VCaP (cell line): ENCODE measurements at regions not wholly inside any gene's neighbourhood (a gene's known extent, or its start where the extent isn't known, plus 50 kb on each side); places are given as distances from the start of the nearest gene placed in this dataset.

Experiments used
- H3K27ac ChIP-seq: fragments of 450-650 bp; 2 replicates; pipeline ENCODE4 v1.5.1; 2017
- CTCF ChIP-seq: fragments of 450-650 bp; conservative IDR thresholded peaks from 2 replicates; pipeline ENCODE4 v1.5.1; 2017; ENCODE audit warnings: mild to moderate bottlenecking, moderate library complexity

DNA sequence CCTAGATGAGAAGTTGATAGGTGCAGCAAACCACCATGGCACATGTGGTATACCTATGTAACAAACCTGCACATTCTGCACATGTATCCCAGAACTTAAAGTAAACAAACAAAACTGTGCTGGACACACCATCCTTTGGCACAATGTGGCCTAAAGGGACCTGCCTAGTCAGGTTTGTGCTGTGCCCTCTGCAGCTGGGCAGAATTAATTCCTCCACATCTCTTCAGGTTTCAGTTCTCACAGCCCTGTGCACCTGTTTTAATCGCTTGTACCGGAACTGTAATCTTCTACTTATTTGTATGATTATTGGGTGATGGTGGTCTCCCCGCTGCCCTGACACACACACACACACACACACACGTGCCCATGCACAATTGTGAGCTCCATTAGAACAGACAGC, 252.7 kb downstream of the ACTR3B start:
- TF ChIP-seq CTCF: no peak

GRCh38 chr7:153017223-153017622, 257.7 kb downstream of the ACTR3B start:
- 0 out of 2 replicates have a peak, but pooled peaks have one; percentile 8 for TF ChIP-seq CTCF
- H3K27ac ChIP-seq: no peak overlapping the region

More for the DNA sequence above, 252.7 kb downstream of the ACTR3B start:
- no peak overlapping the region for H3K27ac ChIP-seq

GRCh38 chr7:153021542-153021941, 262.0 kb downstream of the ACTR3B start:
- no peak for TF ChIP-seq CTCF

GRCh38 chr7:153022475-153023193, 263.1 kb downstream of the ACTR3B start:
- H3K27ac ChIP-seq: no peak overlapping the region
- no peak for TF ChIP-seq CTCF

More at GRCh38 chr7:153021542-153021941, 262.0 kb downstream of the ACTR3B start:
- H3K27ac ChIP-seq: no peak overlapping the region

- TF ChIP-seq CTCF: no peak
Measured at GRCh38 chr7:153023194-153023592, 263.6 kb downstream of the ACTR3B start.

DNA sequence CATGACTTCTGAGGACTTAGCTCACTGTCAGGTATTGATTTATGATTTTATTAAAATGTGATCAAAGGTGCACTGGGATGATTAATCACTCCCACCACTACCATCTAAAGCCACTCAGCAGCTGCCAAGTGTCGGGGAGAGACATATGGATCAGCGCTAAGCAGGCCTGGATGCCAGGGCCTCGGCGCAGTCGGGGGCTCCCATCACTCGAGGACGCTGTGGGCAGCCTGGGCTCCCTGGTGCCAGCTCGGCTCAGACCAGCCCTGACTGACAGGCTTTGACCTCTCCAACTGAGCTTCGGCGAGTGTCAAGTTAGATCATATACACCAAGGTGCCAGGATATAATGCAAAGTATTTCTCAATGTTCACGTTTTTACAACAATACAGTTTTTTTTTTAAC, 267.7 kb downstream of the ACTR3B start:
- H3K27ac ChIP-seq: no peak overlapping the region
- TF ChIP-seq CTCF: no peak

More at GRCh38 chr7:153023194-153023592, 263.6 kb downstream of the ACTR3B start:
- H3K27ac ChIP-seq: no peak overlapping the region

GRCh38 chr7:153027904-153028303, 268.4 kb downstream of the ACTR3B start:
- no peak overlapping the region for H3K27ac ChIP-seq
- TF ChIP-seq CTCF: no peak
